SK-MEL-5 (cell line): ENCODE measurements at regions not wholly inside any gene's neighbourhood (a gene's known extent, or its start where the extent isn't known, plus 50 kb on each side); places are given as distances from the start of the nearest gene placed in this dataset.

ENCODE experiments used
- DNase-seq: peaks from one replicate; pipeline ENCODE4 v3.0.0-alpha.2; 2016; ENCODE audit warnings: low read depth, low spot score
- in situ Hi-C: cut with HindIII; loops from 2 replicates; pipeline ENCODE4 v1.10.0; 2016; ENCODE audit warnings: low sequenced_read_pairs, high pct_unique_total_duplicates, low pct_unique_long_range_greater_than_20kb

- peak; percentile 30 for DNase-seq
- in situ Hi-C loops: no loop called here
Observed at GRCh38 chr11:123316003-123316402, 114.1 kb upstream of the GRAMD1B start.

- no peak for DNase-seq
- in situ Hi-C loops: no loop called here
Observed at GRCh38 chr11:123314972-123315371, 115.1 kb upstream of the GRAMD1B start.

- DNase-seq: peak; percentile 53
- in situ Hi-C loops: no loop called here
Observed at GRCh38 chr11:123313262-123313661, 116.8 kb upstream of the GRAMD1B start.

GRCh38 chr11:123308077-123308476 lies 113.0 kb upstream of the CLMP start:
- in situ Hi-C loops: no loop called here
- no peak for DNase-seq

GRCh38 chr11:123307276-123307675 lies 112.2 kb upstream of the CLMP start:
- in situ Hi-C loops: no loop called here

GRCh38 chr11:123306531-123306930 lies 111.5 kb upstream of the CLMP start:
- no peak for DNase-seq
- in situ Hi-C loops: no loop called here

More at GRCh38 chr11:123307276-123307675, 112.2 kb upstream of the CLMP start:
- no peak for DNase-seq

- no peak for DNase-seq
- in situ Hi-C loops: no loop called here
Observed at GRCh38 chr11:123305601-123306375, 110.7 kb upstream of the CLMP start.

GRCh38 chr11:123304828-123305466 lies 109.9 kb upstream of the CLMP start:
- peak; percentile 26 for DNase-seq
- in situ Hi-C loops: no loop called here

- in situ Hi-C loops: no loop called here
- DNase-seq: no peak
Observed at GRCh38 chr11:123303924-123304323, 108.9 kb upstream of the CLMP start.

GRCh38 chr11:123302751-123303195 lies 107.7 kb upstream of the CLMP start:
- no peak for DNase-seq
- in situ Hi-C loops: no loop called here

GRCh38 chr11:123301696-123302400 lies 106.8 kb upstream of the CLMP start:
- peak; percentile 46 for DNase-seq
- in situ Hi-C loops: no loop called here

- DNase-seq: peak; percentile 13
- in situ Hi-C loops: no loop called here
Observed at GRCh38 chr11:123301013-123301591, 106.1 kb upstream of the CLMP start.

- DNase-seq: no peak
- in situ Hi-C loops: no loop called here
Observed at GRCh38 chr11:123299721-123300120, 104.7 kb upstream of the CLMP start.

GRCh38 chr11:123298488-123299447 lies 103.7 kb upstream of the CLMP start:
- in situ Hi-C loops: no loop called here
- DNase-seq: peak; percentile 8

GRCh38 chr11:123292647-123293046 lies 97.6 kb upstream of the CLMP start:
- DNase-seq: no peak

GRCh38 chr11:123291201-123291869 lies 96.3 kb upstream of the CLMP start:
- in situ Hi-C loops: no loop called here
- no peak for DNase-seq

More at GRCh38 chr11:123292647-123293046, 97.6 kb upstream of the CLMP start:
- in situ Hi-C loops: no loop called here

GRCh38 chr11:123286761-123287160 lies 91.7 kb upstream of the CLMP start:
- DNase-seq: no peak
- in situ Hi-C loops: no loop called here
